HEK293T (cell line): ENCODE measurements at regions not wholly inside any gene's neighbourhood (a gene's known extent, or its start where the extent isn't known, plus 50 kb on each side); places are given as distances from the start of the nearest gene placed in this dataset.

ENCODE experiments used
- CTCF ChIA-PET: fragments of 350-600 bp; formaldehyde crosslinking; extraction: SDS; loops from one replicate; lab custom pipeline; 2021; ENCODE audit warnings: antibody characterized with exemption, inconsistent platforms; lab: Yijun Ruan, JAX
- POLR2A ChIA-PET: fragments of 350-600 bp; formaldehyde crosslinking; extraction: SDS; loops from one replicate; lab custom pipeline; 2020; ENCODE audit warnings: antibody characterized with exemption, inconsistent platforms; lab: Yijun Ruan, JAX
- DNase-seq: peaks from one replicate; pipeline ENCODE4 v3.0.0; 2012; ENCODE audit warnings: mixed read lengths; ENCODE audit errors: extremely low spot score
- ARNT ChIP-seq: fragments of 450-650 bp; IDR thresholded peaks from 2 replicates; pipeline ENCODE4 v1.6.1; 2017; ENCODE audit warnings: mild to moderate bottlenecking
- BHLHE40 ChIP-seq: fragments of 450-650 bp; IDR thresholded peaks from 2 replicates; pipeline ENCODE4 v1.6.1; 2016; ENCODE audit warnings: mild to moderate bottlenecking, moderate library complexity, borderline replicate concordance
- CTBP1 ChIP-seq: fragments of 450-650 bp; IDR thresholded peaks from 2 replicates; pipeline ENCODE4 v1.6.1; 2016; ENCODE audit warnings: borderline replicate concordance
- ELF4 ChIP-seq: fragments of 450-650 bp; IDR thresholded peaks from 2 replicates; pipeline ENCODE4 v1.6.1; 2017; ENCODE audit warnings: antibody characterized with exemption
- FOXA1 ChIP-seq: fragments of 450-650 bp; IDR thresholded peaks from 2 replicates; pipeline ENCODE4 v1.6.1; 2016; ENCODE audit warnings: mild to moderate bottlenecking
- FOXK2 ChIP-seq: fragments of 450-650 bp; IDR thresholded peaks from 2 replicates; pipeline ENCODE4 v1.6.1; 2016; ENCODE audit warnings: mild to moderate bottlenecking
- FOXM1 ChIP-seq: fragments of 450-650 bp; IDR thresholded peaks from 2 replicates; pipeline ENCODE4 v1.6.1; 2017; ENCODE audit warnings: mild to moderate bottlenecking, borderline replicate concordance
- HDGF ChIP-seq: fragments of 450-650 bp; IDR thresholded peaks from 2 replicates; pipeline ENCODE4 v1.6.1; 2017; ENCODE audit warnings: antibody characterized with exemption, borderline replicate concordance
- L3MBTL2 ChIP-seq: fragments of 450-650 bp; conservative IDR thresholded peaks from 2 replicates; pipeline ENCODE4 v1.6.1; 2016; ENCODE audit warnings: mild to moderate bottlenecking
- LEF1 ChIP-seq: fragments of 450-650 bp; IDR thresholded peaks from 2 replicates; pipeline ENCODE4 v1.6.1; 2017; ENCODE audit warnings: mild to moderate bottlenecking, borderline replicate concordance
- NFRKB ChIP-seq: fragments of 450-650 bp; IDR thresholded peaks from 2 replicates; pipeline ENCODE4 v1.6.1; 2016; ENCODE audit warnings: mild to moderate bottlenecking, moderate library complexity
- SP1 ChIP-seq: fragments of 450-650 bp; IDR thresholded peaks from 2 replicates; pipeline ENCODE4 v1.6.1; 2017
- SUZ12 ChIP-seq: fragments of 450-650 bp; IDR thresholded peaks from 2 replicates; pipeline ENCODE4 v1.6.1; 2016; ENCODE audit warnings: mild to moderate bottlenecking
- TARDBP ChIP-seq: fragments of 450-650 bp; IDR thresholded peaks from 2 replicates; pipeline ENCODE4 v1.6.1; 2016
- ZNF384 ChIP-seq: fragments of 450-650 bp; IDR thresholded peaks from 2 replicates; pipeline ENCODE4 v1.6.1; 2016
- TF ChIP-seq, protein P1 (sequence below): fragments of 450-650 bp; IDR thresholded peaks from 2 replicates; pipeline ENCODE4 v1.6.1; 2016

GRCh38 chr13:50635504-50635903 lies 208.0 kb downstream of the DLEU7 start:
- DNase-seq = no peak
- TF ChIP-seq SUZ12 = no peak
- no peak for TF ChIP-seq ELF4
- TF ChIP-seq ARNT = no peak
- TF ChIP-seq, protein P1, sequence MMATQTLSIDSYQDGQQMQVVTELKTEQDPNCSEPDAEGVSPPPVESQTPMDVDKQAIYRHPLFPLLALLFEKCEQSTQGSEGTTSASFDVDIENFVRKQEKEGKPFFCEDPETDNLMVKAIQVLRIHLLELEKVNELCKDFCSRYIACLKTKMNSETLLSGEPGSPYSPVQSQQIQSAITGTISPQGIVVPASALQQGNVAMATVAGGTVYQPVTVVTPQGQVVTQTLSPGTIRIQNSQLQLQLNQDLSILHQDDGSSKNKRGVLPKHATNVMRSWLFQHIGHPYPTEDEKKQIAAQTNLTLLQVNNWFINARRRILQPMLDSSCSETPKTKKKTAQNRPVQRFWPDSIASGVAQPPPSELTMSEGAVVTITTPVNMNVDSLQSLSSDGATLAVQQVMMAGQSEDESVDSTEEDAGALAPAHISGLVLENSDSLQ = no peak
- TF ChIP-seq LEF1 = no peak
- no peak for TF ChIP-seq CTBP1
- TF ChIP-seq HDGF = no peak
- TF ChIP-seq ZNF384 = no peak
- no peak for TF ChIP-seq TARDBP
- TF ChIP-seq L3MBTL2 = no peak
- TF ChIP-seq FOXA1 = no peak
- no peak for TF ChIP-seq FOXM1
- no peak for TF ChIP-seq NFRKB
- CTCF ChIA-PET = no interaction called here
- POLR2A ChIA-PET = no interaction called here

GRCh38 chr13:50636007-50636704 lies 207.3 kb downstream of the DLEU7 start:
- DNase-seq = peak; percentile 17
- TF ChIP-seq TARDBP (no peak), HDGF (no peak), SUZ12 (no peak), L3MBTL2 (no peak), FOXK2 (no peak), ELF4 (no peak), ARNT (no peak), BHLHE40 (no peak)
- TF ChIP-seq, protein P1 = no peak
- ChIA-PET CTCF (no interaction called here), POLR2A (no interaction called here)

GRCh38 chr13:50643060-50643459 lies 200.4 kb downstream of the DLEU7 start:
- no peak for TF ChIP-seq SUZ12
- TF ChIP-seq NFRKB = no peak
- no peak for TF ChIP-seq HDGF
- TF ChIP-seq FOXA1 = no peak
- TF ChIP-seq ZNF384 = no peak
- no peak for TF ChIP-seq FOXK2
- TF ChIP-seq L3MBTL2 = no peak
- TF ChIP-seq, protein P1 = no peak
- TF ChIP-seq ELF4 = no peak
- TF ChIP-seq CTBP1 = no peak
- no peak for TF ChIP-seq ARNT
- TF ChIP-seq LEF1 = no peak
- no peak for TF ChIP-seq FOXM1
- ChIA-PET CTCF (no interaction called here), POLR2A (no interaction called here)
- DNase-seq = no peak

- CTCF ChIA-PET = no interaction called here
- no peak for TF ChIP-seq LEF1
- POLR2A ChIA-PET = no interaction called here
- no peak for DNase-seq
Measured at GRCh38 chr13:50644081-50644871, 199.2 kb downstream of the DLEU7 start.

GRCh38 chr13:50645092-50645491 lies 198.4 kb downstream of the DLEU7 start:
- TF ChIP-seq FOXM1 (no peak), HDGF (no peak), BHLHE40 (no peak), FOXK2 (no peak), SUZ12 (no peak), L3MBTL2 (no peak), CTBP1 (no peak), SP1 (no peak), TARDBP (no peak), LEF1 (no peak), NFRKB (no peak), ARNT (no peak), ELF4 (no peak), FOXA1 (no peak), ZNF384 (no peak)
- TF ChIP-seq, protein P1 = no peak
- CTCF ChIA-PET = no interaction called here
- no peak for DNase-seq
- POLR2A ChIA-PET = no interaction called here

DNA sequence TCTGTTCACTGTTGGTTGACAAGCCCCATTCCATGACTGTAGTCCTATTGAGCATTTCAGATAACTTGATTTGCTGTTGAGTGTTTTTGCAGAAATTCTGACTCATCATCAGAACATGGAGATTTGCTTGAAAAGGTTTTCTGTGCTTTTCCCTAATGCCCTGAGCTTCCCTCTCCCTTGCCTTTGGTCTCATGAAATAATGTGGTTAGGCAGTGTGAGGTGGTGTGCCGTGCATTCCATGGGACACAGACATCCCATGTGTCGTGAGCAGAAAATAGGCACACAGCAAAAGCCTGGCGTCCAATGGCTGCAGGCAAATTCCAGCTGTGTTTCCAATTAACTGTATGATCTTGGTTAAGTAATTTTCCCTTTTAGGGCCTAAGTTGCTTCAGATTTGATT lies 197.4 kb downstream of the DLEU7 start:
- no peak for DNase-seq
- TF ChIP-seq FOXM1 (no peak), CTBP1 (no peak), ZNF384 (no peak), ARNT (no peak)
- ChIA-PET POLR2A (no interaction called here), CTCF (no interaction called here)
